Thymus (tissue), 11 donors: ENCODE measurements at regions not wholly inside any gene's neighbourhood (a gene's known extent, or its start where the extent isn't known, plus 50 kb on each side); places are given as distances from the start of the nearest gene placed in this dataset.

ENCODE experiments used
- DNase-seq, 9 donors: peaks; one replicate each; pipeline ENCODE4 v3.0.0-alpha.2; 2013; ENCODE audit warnings: low spot score in 9 of 9, low read depth in 6 of 9, missing footprints in 1 of 9
- H3K27ac ChIP-seq, 2 donors: one replicate each; pipeline ENCODE4 v1.5.1; 2013; ENCODE audit warnings: control low read depth in 1 of 2, low read depth in 1 of 2, low read length in 1 of 2, mild to moderate bottlenecking in 1 of 2, moderate library complexity in 1 of 2
- H3K27me3 ChIP-seq, 2 donors: one replicate each; pipeline ENCODE4 v1.5.1; 2013; ENCODE audit warnings: low read length in 1 of 2; ENCODE audit not compliant: control insufficient read depth in 2 of 2, insufficient read depth in 1 of 2
- H3K36me3 ChIP-seq, 2 donors: one replicate each; pipeline ENCODE4 v1.5.1; 2013; ENCODE audit warnings: low read length in 1 of 2, mild to moderate bottlenecking in 1 of 2, moderate library complexity in 1 of 2; ENCODE audit not compliant: control insufficient read depth in 2 of 2, insufficient read depth in 2 of 2
- H3K4me1 ChIP-seq, 2 donors: one replicate each; pipeline ENCODE4 v1.5.1; 2013; ENCODE audit warnings: low read length in 2 of 2; ENCODE audit not compliant: control insufficient read depth in 2 of 2, insufficient read depth in 2 of 2
- H3K4me3 ChIP-seq, 2 donors: one replicate each; pipeline ENCODE4 v1.5.1; 2013; ENCODE audit warnings: low read length in 2 of 2, control low read depth in 1 of 2, mild to moderate bottlenecking in 1 of 2
- H3K9me3 ChIP-seq, 2 donors: one replicate each; pipeline ENCODE4 v1.5.1; 2013; ENCODE audit warnings: low read length in 1 of 2, mild to moderate bottlenecking in 1 of 2; ENCODE audit not compliant: control insufficient read depth in 2 of 2, insufficient read depth in 1 of 2
- WGBS: extraction: QIAGEN DNeasy Blood & Tissue Kit; methylation state at CpG from one replicate; pipeline ENCODE4 v1.1.7; 2013; 5-methylcytosine and 5-hydroxymethylcytosine counted together
- donor health status: healthy.

GRCh38 chr4:180106122-180106521 is 2137.1 kb upstream of the TENM3 start:
- Histone ChIP-seq H3K27me3 (no peaks in the 10 kb centered on the region), H3K27ac (no peak overlapping the region), H3K4me3 (no peak overlapping the region), H3K4me1 (no peaks in the 10 kb centered on the region), H3K9me3 (peaks cover 0 to 4% of the 10 kb centered on the region in 2 donors), H3K36me3 (no peaks in the 10 kb centered on the region)
- no peak for DNase-seq
- WGBS, result 94% methylated on average over 2 of the region's 2 CpGs

GRCh38 chr4:180106997-180107396 is 2136.2 kb upstream of the TENM3 start:
- Histone ChIP-seq H3K9me3 (no peaks in the 10 kb centered on the region), H3K4me1 (no peaks in the 10 kb centered on the region), H3K27ac (no peak overlapping the region), H3K4me3 (no peak overlapping the region), H3K36me3 (no peaks in the 10 kb centered on the region), H3K27me3 (no peaks in the 10 kb centered on the region)
- DNase-seq, result no peak
- WGBS, result 94% methylated on average over 6 of the region's 6 CpGs

GRCh38 chr4:180116840-180117239 is 2126.4 kb upstream of the TENM3 start:
- Histone ChIP-seq H3K36me3 (no peaks in the 10 kb centered on the region), H3K27me3 (no peaks in the 10 kb centered on the region), H3K9me3 (no peaks in the 10 kb centered on the region), H3K27ac (no peak overlapping the region), H3K4me3 (no peak overlapping the region), H3K4me1 (no peaks in the 10 kb centered on the region)
- 94% methylated on average over 4 of the region's 4 CpGs for WGBS
- DNase-seq, result no peak

GRCh38 chr4:180120068-180120467 is 2123.1 kb upstream of the TENM3 start:
- no peaks in the 10 kb centered on the region for H3K9me3 ChIP-seq
- no peak overlapping the region for H3K27ac ChIP-seq
- H3K36me3 ChIP-seq, result no peaks in the 10 kb centered on the region
- DNase-seq, result no peak
- no peak overlapping the region for H3K4me3 ChIP-seq
- WGBS, result 96% methylated on average over 3 of the region's 3 CpGs
- no peaks in the 10 kb centered on the region for H3K27me3 ChIP-seq
- no peaks in the 10 kb centered on the region for H3K4me1 ChIP-seq

GRCh38 chr4:180134091-180134866 is 2108.9 kb upstream of the TENM3 start:
- Histone ChIP-seq H3K36me3 (no peaks in the 10 kb centered on the region), H3K4me1 (no peaks in the 10 kb centered on the region), H3K27ac (no peak overlapping the region), H3K9me3 (no peaks in the 10 kb centered on the region), H3K4me3 (no peak overlapping the region), H3K27me3 (no peaks in the 10 kb centered on the region)
- DNase-seq, result peak in 1 of 9 donors; percentile 20
- WGBS, result 13% methylated on average over 11 of the region's 11 CpGs

- Histone ChIP-seq H3K4me1 (no peaks in the 10 kb centered on the region), H3K36me3 (no peaks in the 10 kb centered on the region), H3K27me3 (no peaks in the 10 kb centered on the region), H3K4me3 (no peak overlapping the region), H3K27ac (no peak overlapping the region), H3K9me3 (no peaks in the 10 kb centered on the region)
- 91% methylated on average over 3 of the region's 3 CpGs for WGBS
- DNase-seq, result no peak
Measured at GRCh38 chr4:180141734-180142133, 2101.5 kb upstream of the TENM3 start.

GRCh38 chr4:180148737-180149136 is 2094.5 kb upstream of the TENM3 start:
- Histone ChIP-seq H3K4me3 (no peak overlapping the region), H3K27ac (no peak overlapping the region), H3K36me3 (no peaks in the 10 kb centered on the region), H3K9me3 (no peaks in the 10 kb centered on the region), H3K27me3 (no peaks in the 10 kb centered on the region), H3K4me1 (no peaks in the 10 kb centered on the region)
- 88% methylated on average over 2 of the region's 2 CpGs for WGBS
- DNase-seq, result no peak

GRCh38 chr4:180150818-180151217 is 2092.4 kb upstream of the TENM3 start:
- Histone ChIP-seq H3K27me3 (no peaks in the 10 kb centered on the region), H3K9me3 (no peaks in the 10 kb centered on the region), H3K27ac (no peak overlapping the region), H3K4me1 (no peaks in the 10 kb centered on the region), H3K36me3 (no peaks in the 10 kb centered on the region), H3K4me3 (no peak overlapping the region)
- peak in 1 of 9 donors; percentile 1 for DNase-seq
- WGBS, result 45% methylated on average over 3 of the region's 3 CpGs

GRCh38 chr4:180152831-180153230 is 2090.4 kb upstream of the TENM3 start:
- Histone ChIP-seq H3K4me3 (no peak overlapping the region), H3K27ac (no peak overlapping the region), H3K27me3 (no peaks in the 10 kb centered on the region), H3K4me1 (no peaks in the 10 kb centered on the region), H3K36me3 (no peaks in the 10 kb centered on the region), H3K9me3 (no peaks in the 10 kb centered on the region)
- 92% methylated on average over 3 of the region's 3 CpGs for WGBS
- DNase-seq, result no peak
